ENCODE measurements at regions not wholly inside any gene's neighbourhood (a gene's known extent, or its start where the extent isn't known, plus 50 kb on each side); places are given as distances from the start of the nearest gene placed in this dataset.
"Not testable (repeated sequence)": the region's sequence is repeated elsewhere in the genome, so short reads cannot be mapped to it uniquely, and the experiment has no call there.

DNA sequence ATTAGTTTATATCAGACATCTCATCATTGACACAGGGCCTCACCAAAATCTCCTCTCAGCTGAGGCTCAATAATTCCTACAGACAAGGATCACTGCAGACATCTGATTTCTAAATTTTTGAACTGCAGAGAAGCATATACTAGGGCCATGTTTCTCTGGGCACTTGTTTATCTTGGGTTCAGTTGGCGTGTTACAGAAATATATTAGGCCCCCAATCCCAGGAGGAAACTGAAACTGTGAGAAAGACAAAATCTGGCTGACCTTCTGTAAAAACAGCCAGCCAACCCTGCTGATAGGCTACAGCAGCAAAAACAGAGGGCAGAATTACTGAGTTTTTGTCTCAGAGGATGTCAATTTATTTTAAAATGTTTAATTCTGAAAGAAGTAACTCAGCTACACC lies 634.6 kb downstream of the ETNK1 start:
- Histone ChIP-seq H3K9me3 (ENCODE audit: control insufficient read depth, low read depth, low read length) (no peaks in the 10 kb centered on the region), H3K4me3 (ENCODE audit: low read length) (no peak overlapping the region), H3K36me3 (ENCODE audit: control insufficient read depth, insufficient read depth, low read length) (no peaks in the 10 kb centered on the region), H3K27ac (ENCODE audit: low read length) (no peak overlapping the region), H3K4me1 (ENCODE audit: control insufficient read depth, insufficient read depth, low read length) (no peaks in the 10 kb centered on the region), H3K27me3 (ENCODE audit: control insufficient read depth, insufficient read depth, low read length) (no peaks in the 10 kb centered on the region)
- no CpG with 5 or more reads among the region's 1 CpG for WGBS (ENCODE audit: insufficient coverage, low lambda C conversion rate)
- DNase-seq, result no peak

GRCh38 chr12:23262670-23263069 lies 637.7 kb downstream of the ETNK1 start:
- Histone ChIP-seq H3K36me3 (ENCODE audit: control insufficient read depth, insufficient read depth, low read length) (no peaks in the 10 kb centered on the region), H3K4me1 (ENCODE audit: control insufficient read depth, insufficient read depth, low read length) (no peaks in the 10 kb centered on the region), H3K27ac (ENCODE audit: low read length) (no peak overlapping the region), H3K4me3 (ENCODE audit: low read length) (no peak overlapping the region), H3K27me3 (ENCODE audit: control insufficient read depth, insufficient read depth, low read length) (no peaks in the 10 kb centered on the region), H3K9me3 (ENCODE audit: control insufficient read depth, low read depth, low read length) (no peaks in the 10 kb centered on the region)
- 100% methylated on average over 2 of the region's 4 CpGs for WGBS (ENCODE audit: insufficient coverage, low lambda C conversion rate)
- no peak for DNase-seq

DNA sequence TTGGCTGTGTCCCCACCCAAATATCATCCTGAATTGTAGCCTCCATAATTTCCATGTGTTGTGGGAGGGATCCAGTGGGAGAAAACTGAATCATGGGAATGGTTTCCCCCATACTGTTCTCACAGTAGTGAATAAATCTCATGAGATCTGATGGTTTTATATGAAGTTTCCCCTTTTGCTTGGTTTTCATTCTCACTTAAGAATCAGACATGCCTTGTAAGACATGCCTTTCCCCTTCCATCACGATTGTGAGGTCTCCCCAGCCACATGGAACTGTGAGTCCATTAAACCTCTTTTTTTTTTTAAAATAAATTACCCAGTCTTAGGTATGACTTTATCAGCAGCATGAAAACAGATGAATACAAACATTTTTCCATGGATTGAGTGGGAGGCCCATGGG lies 652.9 kb downstream of the ETNK1 start:
- no peaks in the 10 kb centered on the region for H3K36me3 ChIP-seq (ENCODE audit: control insufficient read depth, insufficient read depth, low read length)

DNA sequence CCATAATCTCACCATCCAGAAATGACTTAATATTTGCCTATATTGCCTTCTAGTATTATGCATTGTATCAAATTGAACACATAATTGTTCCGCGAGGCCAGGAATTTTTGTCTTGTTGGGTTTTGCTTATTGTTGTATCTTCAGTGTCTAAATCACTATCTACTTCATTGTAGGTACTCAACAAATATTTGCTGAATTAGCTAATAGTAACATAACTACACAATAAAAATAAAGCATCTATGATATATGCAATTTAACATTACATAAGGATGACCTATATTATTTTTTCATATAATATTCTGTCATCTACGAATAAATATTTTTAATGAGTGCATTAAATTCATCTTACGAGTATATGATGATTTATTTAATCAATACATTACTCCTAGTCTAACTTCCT lies 656.3 kb downstream of the ETNK1 start:
- WGBS (ENCODE audit: insufficient coverage, low lambda C conversion rate), result 86% methylated on average over 4 of the region's 4 CpGs
- peaks cover 5% of the 10 kb centered on the region for H3K27me3 ChIP-seq (ENCODE audit: control insufficient read depth, insufficient read depth, low read length)
- H3K4me1 ChIP-seq (ENCODE audit: control insufficient read depth, insufficient read depth, low read length), result peaks cover 3% of the 10 kb centered on the region

More for the DNA sequence above, 652.9 kb downstream of the ETNK1 start:
- H3K27ac ChIP-seq (ENCODE audit: low read length), result no peak overlapping the region
- WGBS (ENCODE audit: insufficient coverage, low lambda C conversion rate), result no CpG with 5 or more reads among the region's 1 CpG
- peaks cover 5% of the 10 kb centered on the region for H3K27me3 ChIP-seq (ENCODE audit: control insufficient read depth, insufficient read depth, low read length)
- H3K4me1 ChIP-seq (ENCODE audit: control insufficient read depth, insufficient read depth, low read length), result peaks cover 3% of the 10 kb centered on the region
- no peak overlapping the region for H3K4me3 ChIP-seq (ENCODE audit: low read length)
- no peak for DNase-seq
- H3K9me3 ChIP-seq (ENCODE audit: control insufficient read depth, low read depth, low read length), result no peaks in the 10 kb centered on the region

DNA sequence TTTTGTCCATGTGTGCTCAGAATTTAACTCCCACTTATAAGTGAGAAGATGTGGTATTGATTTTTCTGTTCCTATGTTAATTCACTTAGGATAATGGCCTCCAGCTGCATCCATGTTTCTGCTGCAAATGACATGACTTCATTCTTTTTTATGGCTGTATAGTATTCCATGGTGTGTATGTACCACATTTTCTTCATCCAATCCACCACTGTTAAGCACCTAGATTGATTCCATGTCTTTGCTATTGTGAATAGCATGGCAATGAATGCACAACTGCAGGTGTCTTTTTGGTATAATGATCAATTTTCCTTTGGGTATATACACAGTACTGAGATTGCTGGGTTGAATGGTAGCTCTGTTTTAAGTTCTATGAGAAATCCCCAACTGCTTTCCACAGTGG lies 657.7 kb downstream of the ETNK1 start:
- Histone ChIP-seq H3K9me3 (ENCODE audit: control insufficient read depth, low read depth, low read length) (no peaks in the 10 kb centered on the region), H3K36me3 (ENCODE audit: control insufficient read depth, insufficient read depth, low read length) (no peaks in the 10 kb centered on the region), H3K27me3 (ENCODE audit: control insufficient read depth, insufficient read depth, low read length) (peaks cover 5% of the 10 kb centered on the region), H3K4me1 (ENCODE audit: control insufficient read depth, insufficient read depth, low read length) (peaks cover 3% of the 10 kb centered on the region), H3K27ac (ENCODE audit: low read length) (no peak overlapping the region), H3K4me3 (ENCODE audit: low read length) (no peak overlapping the region)
- DNase-seq, result no peak

More for the DNA sequence above, 656.3 kb downstream of the ETNK1 start:
- no peaks in the 10 kb centered on the region for H3K36me3 ChIP-seq (ENCODE audit: control insufficient read depth, insufficient read depth, low read length)
- no peaks in the 10 kb centered on the region for H3K9me3 ChIP-seq (ENCODE audit: control insufficient read depth, low read depth, low read length)
- no peak overlapping the region for H3K4me3 ChIP-seq (ENCODE audit: low read length)
- no peak for DNase-seq
- no peak overlapping the region for H3K27ac ChIP-seq (ENCODE audit: low read length)

- H3K4me1 ChIP-seq (ENCODE audit: control insufficient read depth, insufficient read depth, low read length); H3K4me3 ChIP-seq (ENCODE audit: low read length); H3K27ac ChIP-seq (ENCODE audit: low read length); H3K27me3 ChIP-seq (ENCODE audit: control insufficient read depth, insufficient read depth, low read length); H3K36me3 ChIP-seq (ENCODE audit: control insufficient read depth, insufficient read depth, low read length); H3K9me3 ChIP-seq (ENCODE audit: control insufficient read depth, low read depth, low read length); DNase-seq: not testable (repeated sequence)
- no CpG with 5 or more reads among the region's 57 CpGs for WGBS (ENCODE audit: insufficient coverage, low lambda C conversion rate)
Observed at GRCh38 chr12:23285764-23286530, 661.0 kb downstream of the ETNK1 start.

- no peak overlapping the region for H3K27ac ChIP-seq (ENCODE audit: low read length)
- peaks cover 4% of the 10 kb centered on the region for H3K27me3 ChIP-seq (ENCODE audit: control insufficient read depth, insufficient read depth, low read length)
- DNase-seq, result no peak
- WGBS (ENCODE audit: insufficient coverage, low lambda C conversion rate), result no CpG with 5 or more reads among the region's 1 CpG
- no peaks in the 10 kb centered on the region for H3K36me3 ChIP-seq (ENCODE audit: control insufficient read depth, insufficient read depth, low read length)
- H3K4me3 ChIP-seq (ENCODE audit: low read length), result no peak overlapping the region
- no peaks in the 10 kb centered on the region for H3K4me1 ChIP-seq (ENCODE audit: control insufficient read depth, insufficient read depth, low read length)
- no peaks in the 10 kb centered on the region for H3K9me3 ChIP-seq (ENCODE audit: control insufficient read depth, low read depth, low read length)
Observed at GRCh38 chr12:23290627-23291330, 658.7 kb downstream of the SOX5 start.

DNA sequence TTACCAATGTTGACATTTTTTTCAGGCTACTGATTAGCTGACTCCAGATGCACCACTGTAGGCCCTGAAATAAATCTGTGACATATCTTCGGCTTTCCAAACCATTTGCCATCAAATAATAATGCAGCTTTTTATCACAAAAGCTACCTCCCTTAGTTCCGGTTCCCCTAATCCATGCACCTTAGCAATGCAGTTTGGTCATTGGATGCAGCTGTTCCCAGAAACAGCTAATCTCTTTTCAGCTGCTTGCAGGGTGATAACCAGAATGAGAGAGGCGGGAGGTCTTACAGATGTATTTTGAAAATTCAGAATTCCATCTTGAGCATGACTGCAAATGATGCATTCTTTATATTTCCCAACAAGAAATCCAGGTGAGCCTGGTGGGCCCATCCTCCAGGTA lies 646.2 kb downstream of the SOX5 start:
- no peak overlapping the region for H3K27ac ChIP-seq (ENCODE audit: low read length)
- DNase-seq, result no peak
- H3K27me3 ChIP-seq (ENCODE audit: control insufficient read depth, insufficient read depth, low read length), result no peaks in the 10 kb centered on the region
- no peak overlapping the region for H3K4me3 ChIP-seq (ENCODE audit: low read length)
- WGBS (ENCODE audit: insufficient coverage, low lambda C conversion rate), result no CpG with 5 or more reads among the region's 3 CpGs
- H3K36me3 ChIP-seq (ENCODE audit: control insufficient read depth, insufficient read depth, low read length), result no peaks in the 10 kb centered on the region
- no peaks in the 10 kb centered on the region for H3K9me3 ChIP-seq (ENCODE audit: control insufficient read depth, low read depth, low read length)
- H3K4me1 ChIP-seq (ENCODE audit: control insufficient read depth, insufficient read depth, low read length), result no peaks in the 10 kb centered on the region

DNA sequence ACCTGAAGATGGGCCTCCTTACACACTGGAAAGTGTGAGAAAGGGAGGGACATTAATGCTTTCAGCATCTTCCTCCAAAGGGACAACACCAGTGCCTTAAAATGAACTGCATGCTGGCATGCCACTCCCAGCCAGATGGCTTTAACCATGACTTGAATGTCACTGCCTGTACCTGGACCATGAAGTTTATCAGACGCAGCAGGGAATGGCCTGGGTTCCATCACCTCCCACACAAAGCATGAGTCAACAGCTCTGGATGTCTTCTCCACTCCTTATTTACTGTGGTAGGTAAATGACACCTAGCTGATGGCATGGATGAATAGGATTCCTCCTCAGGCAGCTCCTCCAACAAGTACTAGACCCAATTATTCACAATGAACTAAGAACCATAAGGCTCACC lies 645.6 kb downstream of the SOX5 start:
- WGBS (ENCODE audit: insufficient coverage, low lambda C conversion rate), result no CpG with 5 or more reads among the region's 1 CpG
- H3K4me1 ChIP-seq (ENCODE audit: control insufficient read depth, insufficient read depth, low read length), result no peaks in the 10 kb centered on the region
- no peak overlapping the region for H3K27ac ChIP-seq (ENCODE audit: low read length)
- H3K27me3 ChIP-seq (ENCODE audit: control insufficient read depth, insufficient read depth, low read length), result no peaks in the 10 kb centered on the region
- H3K9me3 ChIP-seq (ENCODE audit: control insufficient read depth, low read depth, low read length), result no peaks in the 10 kb centered on the region
- no peaks in the 10 kb centered on the region for H3K36me3 ChIP-seq (ENCODE audit: control insufficient read depth, insufficient read depth, low read length)
- no peak for DNase-seq
- H3K4me3 ChIP-seq (ENCODE audit: low read length), result no peak overlapping the region

- Histone ChIP-seq H3K9me3 (ENCODE audit: control insufficient read depth, low read depth, low read length) (no peaks in the 10 kb centered on the region), H3K27me3 (ENCODE audit: control insufficient read depth, insufficient read depth, low read length) (no peaks in the 10 kb centered on the region), H3K4me1 (ENCODE audit: control insufficient read depth, insufficient read depth, low read length) (no peaks in the 10 kb centered on the region), H3K36me3 (ENCODE audit: control insufficient read depth, insufficient read depth, low read length) (no peaks in the 10 kb centered on the region), H3K4me3 (ENCODE audit: low read length) (no peak overlapping the region), H3K27ac (ENCODE audit: low read length) (no peak overlapping the region)
- 95% methylated on average over 2 of the region's 2 CpGs for WGBS (ENCODE audit: insufficient coverage, low lambda C conversion rate)
- no peak for DNase-seq
Observed at GRCh38 chr12:23333938-23334337, 615.5 kb downstream of the SOX5 start.

DNA sequence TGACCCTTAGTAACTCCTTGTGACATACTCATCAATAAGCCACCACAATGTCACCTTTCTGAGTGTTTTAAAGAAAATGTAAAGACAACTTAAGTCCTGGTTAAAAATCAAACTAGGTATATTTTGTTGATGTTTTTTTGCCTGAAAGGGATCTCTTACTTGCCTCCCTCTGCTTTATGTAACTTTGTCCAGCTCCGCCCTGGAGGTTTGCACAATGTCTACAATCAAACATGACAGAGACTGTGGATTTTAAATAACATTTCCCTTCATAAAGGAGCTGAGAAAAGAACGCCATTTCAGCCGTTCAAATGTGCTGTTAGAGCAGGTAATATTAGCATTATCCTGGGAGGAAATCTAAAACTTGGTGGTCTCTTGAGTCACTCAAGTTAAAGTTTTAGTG lies 613.9 kb downstream of the SOX5 start:
- Histone ChIP-seq H3K4me1 (ENCODE audit: control insufficient read depth, insufficient read depth, low read length) (no peaks in the 10 kb centered on the region), H3K27me3 (ENCODE audit: control insufficient read depth, insufficient read depth, low read length) (no peaks in the 10 kb centered on the region), H3K4me3 (ENCODE audit: low read length) (no peak overlapping the region), H3K36me3 (ENCODE audit: control insufficient read depth, insufficient read depth, low read length) (no peaks in the 10 kb centered on the region), H3K9me3 (ENCODE audit: control insufficient read depth, low read depth, low read length) (no peaks in the 10 kb centered on the region), H3K27ac (ENCODE audit: low read length) (no peak overlapping the region)
- no CpG with 5 or more reads among the region's 3 CpGs for WGBS (ENCODE audit: insufficient coverage, low lambda C conversion rate)
- DNase-seq, result no peak
